ENCODE measurements at regions not wholly inside any gene's neighbourhood (a gene's known extent, or its start where the extent isn't known, plus 50 kb on each side); places are given as distances from the start of the nearest gene placed in this dataset.

DNA sequence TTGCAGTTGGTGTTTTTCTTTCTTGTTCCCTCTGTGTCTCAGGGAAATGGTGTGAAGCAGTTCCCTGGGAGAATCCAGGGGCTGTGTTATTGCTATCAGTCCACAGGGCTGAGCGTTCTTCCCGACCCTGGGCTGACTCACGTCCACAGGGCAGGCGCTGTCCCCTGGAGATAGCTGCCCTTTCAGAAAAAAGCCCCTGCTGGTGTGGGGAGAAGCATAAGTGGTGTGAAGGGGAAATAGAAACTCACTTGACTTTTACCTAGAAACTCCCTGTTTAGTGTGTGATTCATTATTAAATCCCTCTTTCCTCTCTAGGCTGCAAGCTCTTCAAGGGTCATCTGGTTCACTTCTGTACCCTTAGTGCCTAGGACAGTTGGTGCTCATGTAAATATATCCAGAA lies 63.3 kb upstream of the SMNDC1 start:
- TF ChIP-seq CTCF (IDR thresholded peaks at IDR 0.05): no peak
- no peak for TF ChIP-seq POLR2A (IDR thresholded peaks at IDR 0.05)

Measured in thyroid gland (tissue), 4 donors.